ENCODE measurements at regions not wholly inside any gene's neighbourhood (a gene's known extent, or its start where the extent isn't known, plus 50 kb on each side); places are given as distances from the start of the nearest gene placed in this dataset.
"Not testable (repeated sequence)": the region's sequence is repeated elsewhere in the genome, so short reads cannot be mapped to it uniquely, and the experiment has no call there.

- H3K27ac ChIP-seq = no peak overlapping the region
- no peak for TF ChIP-seq CTCF (IDR thresholded peaks at IDR 0.05)
- H3K4me3 ChIP-seq (ENCODE audit: low read depth in 1 of 2, low read length in 1 of 2) = no peak overlapping the region
- H3K36me3 ChIP-seq = no peaks in the 10 kb centered on the region
- H3K9me3 ChIP-seq = no peaks in the 10 kb centered on the region
- H3K27me3 ChIP-seq = no peaks in the 10 kb centered on the region
- no peaks in the 10 kb centered on the region for H3K4me1 ChIP-seq (ENCODE audit: control insufficient read depth in 1 of 2, insufficient read depth in 1 of 2, low read depth in 1 of 2, low read length in 1 of 2)
These were observed 287.6 kb upstream of the SGCG start for GRCh38 chr13:22893204-22893603.

DNA sequence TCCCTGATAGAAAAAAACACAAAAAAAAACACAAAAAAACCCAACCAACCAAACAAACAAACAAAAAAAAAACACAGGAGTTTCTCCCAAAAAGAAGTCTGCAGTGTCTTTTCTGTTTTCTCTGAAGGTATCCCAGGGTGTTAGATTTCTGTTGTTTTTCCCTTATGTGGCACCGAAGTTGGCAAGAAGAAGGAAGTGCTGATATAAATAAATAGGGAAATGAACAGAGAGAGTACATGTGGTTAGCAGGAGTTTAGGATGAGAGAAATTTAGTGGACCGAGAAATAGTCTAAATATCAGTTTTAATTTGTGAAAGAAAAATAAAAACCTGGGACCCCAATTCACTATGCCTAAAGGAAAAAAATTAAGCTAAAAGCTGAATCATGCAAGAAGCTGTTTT is 287.0 kb upstream of the SGCG start:
- Histone ChIP-seq H3K9me3 (no peaks in the 10 kb centered on the region), H3K27me3 (no peaks in the 10 kb centered on the region), H3K27ac (no peak overlapping the region), H3K4me1 (ENCODE audit: control insufficient read depth in 1 of 2, insufficient read depth in 1 of 2, low read depth in 1 of 2, low read length in 1 of 2) (no peaks in the 10 kb centered on the region), H3K36me3 (no peaks in the 10 kb centered on the region), H3K4me3 (ENCODE audit: low read depth in 1 of 2, low read length in 1 of 2) (no peak overlapping the region)
- TF ChIP-seq CTCF (IDR thresholded peaks at IDR 0.05) = no peak

DNA sequence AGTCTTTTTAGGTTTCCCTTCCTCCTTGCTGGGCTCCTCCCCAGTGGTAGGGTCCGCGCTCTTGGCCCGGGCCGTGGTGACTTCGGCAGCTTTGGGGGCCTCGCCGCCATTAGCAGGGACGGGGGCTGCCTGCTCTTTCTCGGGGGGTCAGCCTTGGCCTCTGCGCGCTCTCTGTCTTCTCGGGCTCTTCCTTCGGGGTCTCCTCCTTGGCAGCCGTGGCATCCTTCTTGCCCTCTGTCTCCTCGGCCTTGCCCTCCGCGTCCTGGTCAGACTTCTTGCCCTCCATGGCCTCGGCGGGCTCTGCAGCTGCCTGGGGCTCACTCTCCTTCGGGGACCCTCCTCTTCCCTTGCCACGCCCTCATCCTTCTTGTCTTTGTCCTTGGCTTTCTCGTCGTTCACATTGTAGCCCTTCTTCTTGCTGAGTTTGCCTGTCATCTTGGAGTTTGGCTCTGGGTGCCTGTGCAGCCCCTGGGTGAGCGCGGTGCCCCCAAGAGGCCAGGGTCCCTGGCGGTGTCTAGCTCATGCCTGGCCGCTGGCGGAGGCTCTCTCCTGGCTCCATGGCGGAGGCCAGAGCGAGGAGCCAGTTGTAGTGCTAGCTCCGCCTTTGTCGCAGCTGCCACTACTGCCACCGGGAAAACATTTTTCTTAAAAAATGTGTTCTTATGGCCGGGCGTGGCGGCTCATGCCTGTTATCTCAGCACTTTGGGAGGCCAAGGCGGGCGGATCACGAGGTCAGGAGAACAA is 283.0 kb upstream of the SGCG start:
- Histone ChIP-seq H3K27ac (no peak overlapping the region), H3K9me3 (no peaks in the 10 kb centered on the region), H3K4me1 (ENCODE audit: control insufficient read depth in 1 of 2, insufficient read depth in 1 of 2, low read depth in 1 of 2, low read length in 1 of 2) (no peaks in the 10 kb centered on the region), H3K27me3 (no peaks in the 10 kb centered on the region), H3K4me3 (ENCODE audit: low read depth in 1 of 2, low read length in 1 of 2) (no peak overlapping the region), H3K36me3 (no peaks in the 10 kb centered on the region)
- no peak for TF ChIP-seq CTCF (IDR thresholded peaks at IDR 0.05)

DNA sequence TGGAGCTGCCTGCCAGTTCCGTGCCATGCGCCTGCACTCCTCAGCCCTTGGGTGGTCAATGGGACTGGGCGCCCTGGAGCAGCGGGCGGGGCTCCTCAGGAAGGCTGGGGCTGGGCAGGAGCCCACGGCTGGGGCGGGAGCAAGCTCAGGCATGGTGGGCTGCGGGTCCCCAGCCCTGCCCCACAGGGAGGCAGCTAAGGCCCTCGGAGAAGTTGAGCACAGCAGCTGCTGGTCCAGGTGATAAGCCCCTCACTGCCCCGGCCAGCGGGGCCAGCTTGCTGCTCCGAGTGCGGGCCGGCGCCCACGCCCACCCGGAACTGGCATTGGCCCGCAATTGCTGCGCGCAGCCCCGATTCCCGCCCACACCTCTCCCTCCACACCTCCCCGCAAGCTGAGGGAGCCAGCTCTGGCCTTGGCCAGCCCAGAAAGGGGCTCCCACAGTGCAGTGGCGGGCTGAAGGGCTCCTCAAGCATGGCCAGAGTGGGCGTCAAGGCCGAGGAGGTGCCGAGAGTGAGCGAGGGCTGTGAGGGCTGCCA is 280.3 kb upstream of the SGCG start:
- H3K27me3 ChIP-seq; H3K9me3 ChIP-seq; H3K4me3 ChIP-seq (ENCODE audit: low read depth in 1 of 2, low read length in 1 of 2); H3K36me3 ChIP-seq; H3K4me1 ChIP-seq (ENCODE audit: control insufficient read depth in 1 of 2, insufficient read depth in 1 of 2, low read depth in 1 of 2, low read length in 1 of 2); H3K27ac ChIP-seq: not testable (repeated sequence)

- Histone ChIP-seq H3K27me3 (no peaks in the 10 kb centered on the region), H3K4me3 (ENCODE audit: low read depth in 1 of 2, low read length in 1 of 2) (no peak overlapping the region), H3K36me3 (no peaks in the 10 kb centered on the region), H3K4me1 (ENCODE audit: control insufficient read depth in 1 of 2, insufficient read depth in 1 of 2, low read depth in 1 of 2, low read length in 1 of 2) (no peaks in the 10 kb centered on the region), H3K9me3 (no peaks in the 10 kb centered on the region), H3K27ac (no peak overlapping the region)
- TF ChIP-seq CTCF (IDR thresholded peaks at IDR 0.05) = no peak
These were observed 277.5 kb upstream of the SGCG start for GRCh38 chr13:22903301-22903700.

DNA sequence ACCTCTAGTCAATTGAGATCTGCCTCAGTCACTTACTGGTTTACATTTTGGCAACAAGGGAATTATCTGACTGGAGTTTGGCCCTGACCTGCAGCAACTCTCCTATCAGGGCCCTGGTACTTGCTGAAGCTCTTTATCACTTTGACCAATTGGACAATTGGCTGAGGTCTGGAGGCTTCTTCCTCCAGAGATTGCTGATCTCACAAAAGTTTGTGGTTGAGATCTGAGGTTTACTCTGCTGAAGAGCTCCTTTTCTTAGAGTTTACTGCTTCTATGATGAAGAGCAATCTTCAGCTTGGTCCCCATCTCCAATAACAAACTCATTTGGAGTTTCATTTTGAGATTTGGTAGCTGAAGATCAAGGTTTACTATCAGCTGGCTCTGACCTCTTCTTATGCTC is 276.9 kb upstream of the SGCG start:
- Histone ChIP-seq H3K4me1 (ENCODE audit: control insufficient read depth in 1 of 2, insufficient read depth in 1 of 2, low read depth in 1 of 2, low read length in 1 of 2) (no peaks in the 10 kb centered on the region), H3K27ac (no peak overlapping the region), H3K4me3 (ENCODE audit: low read depth in 1 of 2, low read length in 1 of 2) (no peak overlapping the region), H3K27me3 (no peaks in the 10 kb centered on the region), H3K36me3 (no peaks in the 10 kb centered on the region), H3K9me3 (no peaks in the 10 kb centered on the region)
- no peak for TF ChIP-seq CTCF (IDR thresholded peaks at IDR 0.05)
